Hypothalamus (tissue), 51 donors: ENCODE measurements at regions not wholly inside any gene's neighbourhood (a gene's known extent, or its start where the extent isn't known, plus 50 kb on each side); places are given as distances from the start of the nearest gene placed in this dataset.
A peak's percentile ranks its signal among the peaks of the same experiment; 100 is the strongest.
"Not testable (repeated sequence)": the region's sequence is repeated elsewhere in the genome, so short reads cannot be mapped to it uniquely, and the experiment has no call there.

Experiments
- DNase-seq, 51 donors: peaks; one replicate each; lab custom pipeline; 2025; lab: John Stamatoyannopoulos, UW

DNA sequence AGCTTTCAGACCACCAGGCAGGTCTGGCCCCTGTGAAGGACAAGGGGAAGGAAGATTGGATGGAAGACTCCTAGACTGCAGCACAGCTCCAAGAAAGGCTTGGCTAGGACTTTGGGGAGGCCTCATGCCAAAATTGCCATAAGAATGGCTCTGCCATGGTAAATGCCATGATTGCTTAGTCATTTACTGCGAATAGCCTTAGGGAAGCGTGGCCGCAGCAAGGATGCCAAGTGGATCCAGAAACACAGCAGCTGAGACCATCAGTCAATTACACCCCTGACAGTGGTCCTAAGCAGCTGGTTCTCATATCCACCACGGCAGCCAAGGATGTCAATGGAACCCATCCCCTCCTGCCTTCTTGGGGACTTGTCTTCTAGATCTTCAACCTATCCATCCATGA lies 88.2 kb upstream of the AUTS2 start:
- no peak for DNase-seq

DNA sequence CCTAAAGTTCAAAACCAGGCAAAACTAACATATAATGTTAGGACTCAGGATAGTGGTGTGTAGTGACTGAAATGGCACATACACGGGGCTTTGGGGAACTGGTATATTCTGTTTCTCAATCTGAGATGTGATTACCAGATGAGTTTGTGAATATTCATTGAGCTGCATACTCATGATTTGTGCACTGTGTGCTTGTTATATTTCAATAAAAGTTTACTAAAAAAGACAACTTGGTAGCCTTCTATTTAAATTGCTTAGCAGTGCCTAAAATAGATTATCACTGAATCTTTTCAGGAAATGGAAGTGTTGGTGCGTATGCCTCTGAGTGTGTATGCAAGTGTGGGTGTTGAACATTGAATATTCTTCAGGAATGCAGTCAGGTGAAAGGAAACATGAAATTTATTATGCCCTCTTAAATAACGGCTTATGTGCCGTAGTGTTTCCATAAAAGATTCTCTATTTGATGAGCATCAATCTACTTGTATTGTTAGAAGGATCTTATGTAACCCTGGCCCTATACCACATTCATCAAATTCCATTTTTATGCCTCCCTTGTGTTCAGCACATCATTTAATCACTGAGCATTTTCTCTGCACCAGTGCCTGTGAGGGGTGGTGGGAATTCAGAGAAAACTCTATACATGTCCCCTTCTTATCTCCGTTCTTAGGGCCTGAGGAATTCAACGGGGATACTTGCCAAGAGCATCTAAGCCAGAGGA lies 82.6 kb upstream of the AUTS2 start:
- no peak for DNase-seq

- peak in 6 of 51 donors; percentile 1 to 6 (median 3) for DNase-seq
Measured at GRCh38 chr7:69516238-69516820, 81.9 kb upstream of the AUTS2 start.

GRCh38 chr7:69517985-69518704 lies 80.1 kb upstream of the AUTS2 start:
- peak in 27 of 51 donors; percentile 1 to 42 (median 15) for DNase-seq

DNA sequence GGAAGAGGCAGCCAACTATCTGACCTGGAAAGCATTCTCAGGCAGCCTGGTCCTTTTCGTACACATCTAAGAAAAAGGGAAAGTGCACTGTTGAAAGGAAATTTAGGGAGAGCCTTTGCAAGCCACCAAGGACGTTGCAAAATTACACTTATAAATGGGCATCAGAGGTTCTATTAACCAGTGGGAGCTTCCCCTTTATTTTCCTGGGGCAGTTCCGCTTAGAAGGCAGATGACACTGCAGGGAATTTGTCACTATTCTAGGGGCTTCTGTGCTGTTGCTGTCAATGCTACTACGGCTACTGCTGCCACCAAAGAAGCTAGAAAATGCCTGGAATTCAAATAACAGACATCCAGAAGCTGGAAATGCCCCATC lies 79.6 kb upstream of the AUTS2 start:
- DNase-seq: no peak

DNA sequence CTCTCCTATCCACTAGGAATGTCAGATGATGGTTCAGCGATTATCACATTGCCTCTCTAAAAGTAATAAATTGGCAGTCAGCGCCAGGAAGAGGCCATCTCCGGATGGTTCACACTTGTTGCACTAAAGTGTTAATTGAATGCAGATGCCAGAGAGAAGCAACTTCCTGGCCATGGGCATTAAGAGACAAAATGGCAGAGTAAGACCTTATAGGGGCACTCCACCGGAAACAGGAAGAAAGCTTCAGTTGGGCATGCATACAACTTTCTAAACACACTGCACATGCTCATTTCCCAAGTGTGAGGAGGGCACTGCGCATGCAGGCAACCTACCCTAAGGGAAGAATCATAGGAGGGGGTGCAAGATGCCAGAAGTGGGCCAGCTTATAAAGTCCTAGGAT lies 71.7 kb upstream of the AUTS2 start:
- DNase-seq: no peak

GRCh38 chr7:69527706-69528105 lies 70.6 kb upstream of the AUTS2 start:
- DNase-seq: no peak

DNA sequence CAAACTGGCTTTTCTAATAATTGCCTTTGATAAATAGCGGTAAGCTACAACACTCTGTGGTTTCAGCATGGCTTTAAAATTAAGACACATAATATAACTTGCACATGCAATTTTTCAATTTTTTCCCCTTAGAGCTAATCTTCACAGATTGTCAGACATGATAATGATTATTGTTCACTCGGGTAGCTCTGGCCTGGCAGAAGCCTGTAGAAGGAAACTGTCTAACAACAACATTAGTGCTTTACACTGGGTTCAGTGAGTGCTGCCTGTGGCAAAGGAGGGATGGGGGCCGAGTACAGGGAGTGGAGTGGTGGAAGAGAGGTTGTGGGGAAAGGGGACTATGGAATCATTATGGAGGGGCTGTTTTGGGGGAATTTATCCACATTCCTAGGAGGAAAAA lies 67.2 kb upstream of the AUTS2 start:
- no peak for DNase-seq

DNA sequence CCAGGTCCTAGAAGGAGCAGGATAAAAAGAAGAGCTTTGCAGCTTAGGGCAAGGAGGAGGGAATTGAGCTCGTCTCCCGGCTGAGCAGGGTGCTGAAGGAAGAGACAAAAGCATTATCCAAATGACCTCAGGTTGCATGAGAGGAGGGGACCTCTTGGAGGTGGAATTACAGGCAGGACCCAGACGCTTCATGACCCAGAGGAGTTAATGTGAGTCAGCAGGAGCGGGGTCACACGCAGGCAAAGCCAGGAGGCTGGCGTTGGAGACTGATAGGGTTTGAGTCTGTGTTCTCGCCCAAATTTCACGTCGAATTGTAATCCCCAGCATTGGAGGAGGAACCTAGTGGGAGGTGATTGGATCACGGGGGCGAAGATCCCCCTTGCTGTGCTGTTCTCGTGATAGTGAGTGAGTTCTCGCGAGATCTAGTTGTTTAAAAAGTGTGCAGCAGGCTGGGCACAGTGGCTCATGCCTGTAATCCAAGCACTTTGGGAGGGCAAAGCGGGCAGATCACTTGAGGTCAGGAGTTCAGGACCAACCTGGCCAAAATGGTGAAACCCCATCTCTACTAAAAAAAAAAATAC lies 63.7 kb upstream of the AUTS2 start:
- no peak for DNase-seq

- DNase-seq: no peak
Measured at GRCh38 chr7:69537691-69538090, 60.6 kb upstream of the AUTS2 start.

- no peak for DNase-seq
Measured at GRCh38 chr7:69539531-69539930, 58.7 kb upstream of the AUTS2 start.

GRCh38 chr7:69540287-69540686 lies 58.0 kb upstream of the AUTS2 start:
- no peak for DNase-seq

DNA sequence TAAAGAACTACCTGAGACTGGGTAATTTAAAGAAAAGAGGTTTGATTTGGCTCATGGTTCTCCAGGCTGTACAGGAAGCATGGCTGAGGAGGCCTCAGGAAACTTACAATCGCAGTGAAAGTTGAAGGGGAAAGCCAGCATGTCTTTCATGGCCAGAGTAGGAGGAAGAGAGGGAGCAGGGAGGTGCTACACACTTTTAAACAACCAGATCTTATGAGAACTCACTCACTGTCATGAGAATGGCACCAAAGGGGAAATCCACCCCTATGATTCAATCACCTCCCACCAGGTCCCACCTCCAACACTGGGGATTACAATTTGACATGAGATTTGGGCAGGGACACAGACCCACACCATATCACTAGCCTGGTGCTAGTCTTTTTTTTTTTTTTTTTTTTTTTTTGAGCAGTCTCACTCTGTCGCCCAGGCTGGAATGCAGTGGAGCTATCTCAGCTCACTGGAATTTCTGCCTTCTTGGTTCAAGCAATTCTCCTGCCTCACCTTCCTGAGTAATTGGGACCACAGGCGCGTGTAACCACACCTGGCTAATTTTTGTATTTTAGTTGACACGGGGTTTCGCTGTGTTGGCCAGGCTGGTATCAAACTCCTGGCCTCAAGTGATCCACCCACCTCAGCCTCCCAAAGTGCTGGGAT lies 56.4 kb upstream of the AUTS2 start:
- not testable (repeated sequence) for DNase-seq

GRCh38 chr7:69545175-69545574 lies 53.1 kb upstream of the AUTS2 start:
- DNase-seq: no peak
